ENCODE measurements at regions not wholly inside any gene's neighbourhood (a gene's known extent, or its start where the extent isn't known, plus 50 kb on each side); places are given as distances from the start of the nearest gene placed in this dataset.
"Not testable (repeated sequence)": the region's sequence is repeated elsewhere in the genome, so short reads cannot be mapped to it uniquely, and the experiment has no call there.

DNA sequence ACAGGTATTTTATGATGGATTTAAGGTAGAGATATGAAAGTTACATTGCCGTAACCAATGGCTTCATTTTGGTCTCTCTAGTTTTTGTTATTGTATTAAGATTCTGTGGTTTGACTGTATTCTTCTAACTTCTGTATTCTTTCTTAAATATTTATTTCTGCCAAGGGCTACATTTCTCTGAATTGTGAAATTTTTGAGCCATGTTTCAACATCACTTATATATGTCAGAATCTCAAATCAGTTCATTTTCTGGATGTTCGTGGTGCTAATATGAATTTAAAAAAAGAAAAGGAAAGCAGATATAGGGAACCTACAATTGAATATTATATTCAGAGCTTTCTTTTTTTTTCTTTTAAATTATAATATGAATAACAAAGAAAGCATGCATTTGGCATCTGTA lies 142.7 kb downstream of the ANXA1 start:
- H3K4me3 ChIP-seq (ENCODE audit: low read depth, low read length), result no peak overlapping the region
- ChIA-PET POLR2A (no interaction called here), CTCF (no interaction called here)
- no peak for DNase-seq (ENCODE audit: low read depth, low spot score)
- TF ChIP-seq, protein P1, sequence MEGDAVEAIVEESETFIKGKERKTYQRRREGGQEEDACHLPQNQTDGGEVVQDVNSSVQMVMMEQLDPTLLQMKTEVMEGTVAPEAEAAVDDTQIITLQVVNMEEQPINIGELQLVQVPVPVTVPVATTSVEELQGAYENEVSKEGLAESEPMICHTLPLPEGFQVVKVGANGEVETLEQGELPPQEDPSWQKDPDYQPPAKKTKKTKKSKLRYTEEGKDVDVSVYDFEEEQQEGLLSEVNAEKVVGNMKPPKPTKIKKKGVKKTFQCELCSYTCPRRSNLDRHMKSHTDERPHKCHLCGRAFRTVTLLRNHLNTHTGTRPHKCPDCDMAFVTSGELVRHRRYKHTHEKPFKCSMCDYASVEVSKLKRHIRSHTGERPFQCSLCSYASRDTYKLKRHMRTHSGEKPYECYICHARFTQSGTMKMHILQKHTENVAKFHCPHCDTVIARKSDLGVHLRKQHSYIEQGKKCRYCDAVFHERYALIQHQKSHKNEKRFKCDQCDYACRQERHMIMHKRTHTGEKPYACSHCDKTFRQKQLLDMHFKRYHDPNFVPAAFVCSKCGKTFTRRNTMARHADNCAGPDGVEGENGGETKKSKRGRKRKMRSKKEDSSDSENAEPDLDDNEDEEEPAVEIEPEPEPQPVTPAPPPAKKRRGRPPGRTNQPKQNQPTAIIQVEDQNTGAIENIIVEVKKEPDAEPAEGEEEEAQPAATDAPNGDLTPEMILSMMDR (IDR thresholded peaks at IDR 0.05; ENCODE audit: insufficient read depth, low read length, missing control alignments), result no peak

DNA sequence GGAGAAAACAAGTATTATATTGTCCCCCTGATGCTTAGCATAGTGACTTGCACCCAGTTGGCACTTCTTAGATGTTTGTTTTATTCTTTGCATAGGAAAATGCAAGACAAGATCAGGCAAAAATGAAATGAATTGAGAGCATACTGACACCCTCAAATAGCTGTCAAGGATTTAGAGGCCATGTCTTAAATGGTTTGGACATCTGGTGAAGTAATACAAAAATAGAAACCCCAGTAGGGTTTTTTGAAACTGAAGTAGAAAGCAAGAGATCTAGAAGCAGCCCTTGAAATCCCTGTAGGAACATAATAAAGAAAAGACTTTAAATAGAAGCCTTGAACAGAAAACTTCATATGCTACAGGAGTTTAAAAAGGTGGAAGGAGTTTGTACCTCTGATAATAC lies 174.3 kb downstream of the ANXA1 start:
- CTCF ChIA-PET, result no interaction called here

DNA sequence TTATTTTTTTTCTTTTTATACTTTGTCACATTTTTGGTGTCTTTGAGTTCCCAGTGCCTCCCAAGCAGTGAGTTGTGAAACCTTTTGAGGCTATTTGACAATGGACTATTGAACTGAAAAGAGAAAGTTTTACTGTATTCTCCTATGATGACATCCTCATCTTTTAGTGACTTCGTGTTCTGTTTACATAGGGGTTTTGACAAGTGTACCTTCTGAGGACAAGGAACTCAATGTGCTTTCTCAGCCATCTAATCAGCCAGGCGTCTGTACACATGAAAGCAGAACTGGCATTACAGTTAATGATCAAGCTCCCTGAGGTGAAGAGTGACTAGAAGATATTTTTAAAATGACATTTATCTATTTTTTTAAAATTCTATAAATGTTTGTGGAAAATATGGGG lies 175.5 kb downstream of the ANXA1 start:
- TF ChIP-seq, protein P1 (IDR thresholded peaks at IDR 0.05; ENCODE audit: insufficient read depth, low read length, missing control alignments), result no peak
- CTCF ChIA-PET, result no interaction called here
- POLR2A ChIA-PET, result no interaction called here
- no peak for DNase-seq (ENCODE audit: low read depth, low spot score)
- H3K4me3 ChIP-seq (ENCODE audit: low read depth, low read length), result no peak overlapping the region

More for the DNA sequence above, 174.3 kb downstream of the ANXA1 start:
- DNase-seq (ENCODE audit: low read depth, low spot score), result no peak
- no peak overlapping the region for H3K4me3 ChIP-seq (ENCODE audit: low read depth, low read length)
- TF ChIP-seq, protein P1 (IDR thresholded peaks at IDR 0.05; ENCODE audit: insufficient read depth, low read length, missing control alignments), result no peak
- POLR2A ChIA-PET, result no interaction called here

DNA sequence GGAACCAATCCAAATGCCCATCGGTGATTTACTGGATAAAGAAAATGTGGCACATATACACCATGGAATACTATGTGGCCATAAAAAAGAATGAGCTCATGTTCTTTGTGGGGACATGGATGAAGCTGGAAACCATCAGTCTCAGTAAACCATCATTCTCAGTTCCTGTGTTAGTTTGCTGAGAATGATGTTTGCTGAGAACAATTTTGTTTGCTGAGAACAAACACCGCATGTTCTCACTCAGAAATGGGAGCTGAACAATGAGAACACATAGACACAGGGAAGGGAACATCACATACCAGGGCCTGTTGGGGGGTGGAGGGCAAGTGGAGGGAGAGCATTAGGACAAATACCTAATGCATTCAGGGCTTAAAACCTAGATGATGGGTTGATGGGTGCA lies 185.5 kb downstream of the ANXA1 start:
- CTCF ChIA-PET; POLR2A ChIA-PET; H3K4me3 ChIP-seq (ENCODE audit: low read depth, low read length); DNase-seq (ENCODE audit: low read depth, low spot score): not testable (repeated sequence)

DNA sequence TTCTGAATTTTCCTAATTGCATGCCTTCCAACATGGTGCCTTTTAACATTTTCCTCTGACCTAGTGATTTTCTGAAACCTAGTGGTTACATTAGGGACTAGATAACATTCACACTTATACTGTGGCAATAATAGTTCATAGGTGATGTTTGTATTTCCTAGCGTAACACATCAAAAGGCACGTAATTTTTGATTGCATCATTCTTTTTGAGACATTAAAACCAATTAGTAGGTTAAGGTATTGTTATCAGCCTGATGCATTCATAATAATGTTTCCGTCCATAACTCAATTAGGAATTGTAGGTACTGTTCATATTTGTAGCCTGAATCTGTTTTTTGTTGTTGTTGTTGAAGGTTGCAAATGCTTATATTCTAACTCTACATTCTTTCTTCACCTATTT lies 192.4 kb downstream of the ANXA1 start:
- no peak overlapping the region for H3K4me3 ChIP-seq (ENCODE audit: low read depth, low read length)
- TF ChIP-seq, protein P1 (IDR thresholded peaks at IDR 0.05; ENCODE audit: insufficient read depth, low read length, missing control alignments), result no peak
- no peak for DNase-seq (ENCODE audit: low read depth, low spot score)
- POLR2A ChIA-PET, result no interaction called here
- CTCF ChIA-PET, result no interaction called here

DNA sequence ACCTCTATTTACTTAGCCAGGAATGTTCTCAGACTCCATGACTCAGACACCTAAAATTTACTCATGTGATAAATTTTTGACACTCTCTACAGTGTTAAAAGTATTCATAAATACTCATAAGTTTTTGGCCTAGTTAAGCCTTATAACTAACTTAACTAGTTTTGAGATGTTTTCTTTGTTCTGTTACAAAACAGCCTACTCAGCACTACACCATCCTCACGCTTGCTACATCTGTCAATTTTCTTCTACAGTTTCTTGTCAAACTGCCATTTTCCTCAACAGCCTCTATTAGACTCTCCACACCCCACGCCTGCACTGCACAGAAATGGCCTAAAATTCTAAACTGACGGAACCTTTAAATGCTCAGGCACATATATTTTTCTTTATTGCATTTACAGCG lies 195.5 kb downstream of the ANXA1 start:
- TF ChIP-seq, protein P1 (IDR thresholded peaks at IDR 0.05; ENCODE audit: insufficient read depth, low read length, missing control alignments), result no peak
- DNase-seq (ENCODE audit: low read depth, low spot score), result no peak
- POLR2A ChIA-PET, result no interaction called here
- CTCF ChIA-PET, result no interaction called here
- no peak overlapping the region for H3K4me3 ChIP-seq (ENCODE audit: low read depth, low read length)

DNA sequence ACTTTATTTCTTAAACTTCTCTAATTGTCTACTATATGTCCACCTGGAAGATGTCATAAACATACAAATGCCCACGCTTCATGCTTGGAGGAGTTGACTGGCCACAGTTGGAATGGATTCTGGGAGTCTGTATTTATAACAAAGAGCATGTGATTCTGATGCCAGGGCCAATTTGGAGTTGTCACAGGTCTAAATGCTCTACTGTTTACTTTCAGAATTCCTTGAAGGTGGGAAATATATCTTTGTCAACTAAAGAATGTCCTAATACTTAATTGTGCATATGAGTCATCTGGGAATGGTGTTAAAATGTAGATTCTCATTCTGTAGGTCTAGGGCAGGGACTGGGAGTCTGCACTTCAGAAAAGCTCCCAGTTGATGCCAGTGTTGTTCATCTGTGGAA lies 196.1 kb downstream of the ANXA1 start:
- CTCF ChIA-PET, result no interaction called here
- H3K4me3 ChIP-seq (ENCODE audit: low read depth, low read length), result no peak overlapping the region
- no peak for DNase-seq (ENCODE audit: low read depth, low spot score)
- TF ChIP-seq, protein P1 (IDR thresholded peaks at IDR 0.05; ENCODE audit: insufficient read depth, low read length, missing control alignments), result no peak
- POLR2A ChIA-PET, result no interaction called here

Measured in AG04449 (cell line).